H9 (cell line): ENCODE measurements at regions not wholly inside any gene's neighbourhood (a gene's known extent, or its start where the extent isn't known, plus 50 kb on each side); places are given as distances from the start of the nearest gene placed in this dataset.

Source experiments
- DNase-seq: peaks from one replicate; pipeline ENCODE4 v3.0.0-alpha.2; 2017
- H2AFZ ChIP-seq: one replicate; pipeline ENCODE4 v1.6.1; 2013; ENCODE audit warnings: mild to moderate bottlenecking, low read length, control low read depth, moderate library complexity
- H2AK5ac ChIP-seq: 2 replicates; pipeline ENCODE4 v1.6.1; 2013; ENCODE audit warnings: low read length, control low read depth, mixed read lengths; ENCODE audit not compliant: insufficient read length
- H2BK120ac ChIP-seq: one replicate; pipeline ENCODE4 v1.6.1; 2013; ENCODE audit warnings: low read depth, mild to moderate bottlenecking, low read length, control low read depth, inconsistent platforms; ENCODE audit not compliant: poor library complexity, severe bottlenecking
- H2BK12ac ChIP-seq: 2 replicates; pipeline ENCODE4 v1.6.1; 2013; ENCODE audit warnings: low read length, control low read depth, mixed read lengths, low read depth; ENCODE audit not compliant: insufficient read length
- H2BK15ac ChIP-seq: 2 replicates; pipeline ENCODE4 v1.6.1; 2013; ENCODE audit warnings: low read depth, low read length, control low read depth
- H2BK20ac ChIP-seq: one replicate; pipeline ENCODE4 v1.6.1; 2013; ENCODE audit warnings: low read depth, mild to moderate bottlenecking, low read length, control low read depth, inconsistent platforms; ENCODE audit not compliant: poor library complexity, severe bottlenecking
- H2BK5ac ChIP-seq: 2 replicates; pipeline ENCODE4 v1.6.1; 2013; ENCODE audit warnings: low read length, control low read depth, mixed read lengths; ENCODE audit not compliant: insufficient read length
- H3K14ac ChIP-seq: 2 replicates; pipeline ENCODE4 v1.6.1; 2013; ENCODE audit warnings: low read length, control low read depth; ENCODE audit not compliant: insufficient read depth
- H3K18ac ChIP-seq: 2 replicates; pipeline ENCODE4 v1.6.1; 2013; ENCODE audit warnings: low read depth, mild to moderate bottlenecking, mixed read lengths, low read length, control low read depth; ENCODE audit not compliant: insufficient read length
- H3K23ac ChIP-seq: 2 replicates; pipeline ENCODE4 v1.6.1; 2013; ENCODE audit warnings: low read length, control low read depth, mixed read lengths, low read depth; ENCODE audit not compliant: insufficient read length
- H3K23me2 ChIP-seq: 2 replicates; pipeline ENCODE4 v1.6.1; 2013; ENCODE audit warnings: low read depth, mild to moderate bottlenecking, mixed read lengths, low read length, control low read depth; ENCODE audit not compliant: insufficient read length, poor library complexity, severe bottlenecking
- H3K27ac ChIP-seq: 2 replicates; pipeline ENCODE4 v1.5.1; 2013; ENCODE audit warnings: low read length, control low read depth, mixed read lengths, low read depth; ENCODE audit not compliant: insufficient read length
- H3K27me3 ChIP-seq: 2 replicates; pipeline ENCODE4 v1.6.1; 2013; ENCODE audit warnings: low read length, control low read depth, inconsistent platforms; ENCODE audit not compliant: insufficient read depth
- H3K4ac ChIP-seq: 2 replicates; pipeline ENCODE4 v1.6.1; 2013; ENCODE audit warnings: low read depth, mild to moderate bottlenecking, control low read depth, inconsistent platforms, low read length, moderate library complexity
- H3K4me1 ChIP-seq: 2 replicates; pipeline ENCODE4 v1.6.1; 2013; ENCODE audit warnings: low read length, control low read depth, inconsistent platforms; ENCODE audit not compliant: insufficient read depth
- H3K4me2 ChIP-seq: 2 replicates; pipeline ENCODE4 v1.6.1; 2013; ENCODE audit warnings: low read length, control low read depth, mixed read lengths; ENCODE audit not compliant: insufficient read length, insufficient read depth
- H3K56ac ChIP-seq: 2 replicates; pipeline ENCODE4 v1.6.1; 2013; ENCODE audit warnings: low read depth, mild to moderate bottlenecking, mixed read lengths, low read length, control low read depth; ENCODE audit not compliant: insufficient read length
- H3K79me1 ChIP-seq: 2 replicates; pipeline ENCODE4 v1.6.1; 2013; ENCODE audit warnings: low read depth, mild to moderate bottlenecking, moderate library complexity, low read length, control low read depth, inconsistent platforms; ENCODE audit not compliant: insufficient read depth, poor library complexity, severe bottlenecking
- H3K79me2 ChIP-seq: 2 replicates; pipeline ENCODE4 v1.6.1; 2013; ENCODE audit warnings: low read length, control low read depth, inconsistent platforms; ENCODE audit not compliant: insufficient read depth
- H3K9ac ChIP-seq: 2 replicates; pipeline ENCODE4 v1.6.1; 2013; ENCODE audit warnings: low read length, control low read depth, mixed read lengths; ENCODE audit not compliant: insufficient read length; ENCODE audit errors: extremely low read depth
- H3K9me3 ChIP-seq: one replicate; pipeline ENCODE4 v1.6.1; 2013; ENCODE audit warnings: low read depth, low read length, inconsistent platforms; ENCODE audit not compliant: control insufficient read depth
- H3T11ph ChIP-seq: one replicate; pipeline ENCODE4 v1.6.1; 2013; ENCODE audit warnings: mild to moderate bottlenecking, low read length, control low read depth, inconsistent platforms
- H4K20me1 ChIP-seq: one replicate; pipeline ENCODE4 v1.6.1; 2013; ENCODE audit not compliant: control insufficient read depth, insufficient read length, insufficient read depth
- H4K5ac ChIP-seq: 2 replicates; pipeline ENCODE4 v1.6.1; 2013; ENCODE audit warnings: low read depth, mild to moderate bottlenecking, mixed read lengths, low read length, control low read depth; ENCODE audit not compliant: insufficient read length
- H4K8ac ChIP-seq: replicated peaks from 2 replicates; pipeline ENCODE4 v1.6.1; 2013; ENCODE audit warnings: low read length, control low read depth, mixed read lengths, low read depth; ENCODE audit not compliant: insufficient read length
- H4K91ac ChIP-seq: 2 replicates; pipeline ENCODE4 v1.6.1; 2013; ENCODE audit warnings: low read depth, mild to moderate bottlenecking, moderate library complexity, mixed read lengths, low read length, control low read depth; ENCODE audit not compliant: insufficient read length
- H3K27ac Mint-ChIP-seq, 3 experiments: 2 replicates in 2 of 3; 3 replicates in 1 of 3; pipeline ENCODE4 v1.8.0; 2020 to 2021; ENCODE audit warnings: mixed read lengths in 3 of 3, mild to moderate bottlenecking in 1 of 3, moderate library complexity in 1 of 3
- H3K27me3 Mint-ChIP-seq: 2 replicates; pipeline ENCODE4 v1.8.0; 2021; ENCODE audit warnings: low read depth, mild to moderate bottlenecking, moderate library complexity, mixed read lengths
- H3K36me3 Mint-ChIP-seq, 3 experiments: 2 replicates in 2 of 3; 3 replicates in 1 of 3; pipeline ENCODE4 v1.8.0; 2020 to 2021; ENCODE audit warnings: low read depth in 3 of 3, mixed read lengths in 3 of 3; ENCODE audit not compliant: insufficient read depth in 1 of 3
- H3K4me1 Mint-ChIP-seq, 2 experiments: 2 replicates each; pipeline ENCODE4 v1.8.0; 2020; ENCODE audit warnings: mixed read lengths in 2 of 2
- H3K4me3 Mint-ChIP-seq, 2 experiments: 2 replicates in 1 of 2; 3 replicates in 1 of 2; pipeline ENCODE4 v1.8.0; 2020 to 2021; ENCODE audit warnings: mild to moderate bottlenecking in 2 of 2, mixed read lengths in 2 of 2, moderate library complexity in 1 of 2
- H3K9me3 Mint-ChIP-seq, 2 experiments: 2 replicates in 1 of 2; 3 replicates in 1 of 2; pipeline ENCODE4 v1.8.0; 2020; ENCODE audit warnings: mild to moderate bottlenecking in 2 of 2, mixed read lengths in 2 of 2, moderate library complexity in 1 of 2
- CTCF ChIP-seq: fragments of 200-600 bp; sonication (generic); conservative IDR thresholded peaks from 3 replicates; pipeline ENCODE4 v1.8.0; 2021; ENCODE audit warnings: antibody characterized with exemption, mild to moderate bottlenecking
- WGBS: extraction: QIAGEN DNeasy Blood & Tissue Kit; methylation state at CpG from one replicate; pipeline ENCODE4 v1.1.7; 2013; ENCODE audit warnings: missing lambda C conversion rate, low lambda C conversion rate, mixed read lengths; ENCODE audit not compliant: insufficient read length; ENCODE audit errors: extremely low coverage; 5-methylcytosine and 5-hydroxymethylcytosine counted together

- peak; percentile 25 for DNase-seq
Measured at GRCh38 chr6:167407239-167408064, 82.6 kb downstream of the TTLL2 start.

More at GRCh38 chr6:167407239-167408064, 82.6 kb downstream of the TTLL2 start:
- no peak for TF ChIP-seq CTCF
- Mint-ChIP-seq H3K9me3 (no peaks in the 10 kb centered on the region; a peak in 1 of 5 replicates), H3K4me3 (peak overlapping the region in 1 of 2 experiments; percentile 21; a peak in 1 of 5 replicates), H3K4me1 (peaks cover 35 to 38% of the 10 kb centered on the region in 2 experiments), H3K27ac (peak overlapping the region in 1 of 3 experiments; percentile 90; a peak in 2 of 7 replicates), H3K27me3 (peaks cover 14% of the 10 kb centered on the region), H3K36me3 (no peaks in the 10 kb centered on the region; a peak in 1 of 7 replicates)
- Histone ChIP-seq H4K5ac (no peak overlapping the region), H3K79me2 (no peaks in the 10 kb centered on the region), H3K4me2 (no peak overlapping the region), H3K79me1 (no peaks in the 10 kb centered on the region), H4K20me1 (no peaks in the 10 kb centered on the region), H3K14ac (peak overlapping the region; percentile 57; the same call in 1 of the 2 replicates), H3K9me3 (no peaks in the 10 kb centered on the region), H4K8ac (no peak overlapping the region), H3K27ac (no peak overlapping the region), H3K4ac (no peak overlapping the region), H2BK15ac (no peak overlapping the region), H3K27me3 (no peaks in the 10 kb centered on the region), H3K56ac (no peak overlapping the region), H3K9ac (no peak overlapping the region), H3K18ac (no peak overlapping the region), H3K4me1 (no peaks in the 10 kb centered on the region; the same call in 1 of the 2 replicates), H2BK20ac (no peak overlapping the region), H2BK12ac (no peak overlapping the region), H3K23ac (no peak overlapping the region), H4K91ac (no peak overlapping the region), H2BK5ac (no peak overlapping the region), H3T11ph (no peak overlapping the region), H3K23me2 (no peaks in the 10 kb centered on the region), H2AFZ (no peak overlapping the region), H2AK5ac (no peak overlapping the region), H2BK120ac (no peak overlapping the region)
- WGBS: no CpG with 5 or more reads among the region's 19 CpGs
